Stimulated activated CD4-positive, alpha-beta T cell treated with anti-CD3 and anti-CD28 coated beads, Interleukin-12 subunit alpha, Interleukin-12 subunit beta, amount 100 ng/mL, for 48 hours (primary cell): ENCODE measurements at regions not wholly inside any gene's neighbourhood (a gene's known extent, or its start where the extent isn't known, plus 50 kb on each side); places are given as distances from the start of the nearest gene placed in this dataset.
"Not testable (repeated sequence)": the region's sequence is repeated elsewhere in the genome, so short reads cannot be mapped to it uniquely, and the experiment has no call there.

Experiments
- DNase-seq, 3 donors: peaks; one replicate each; pipeline ENCODE4 v3.0.0-alpha.2; 2020; ENCODE audit warnings: low read depth in 2 of 3, low spot score in 1 of 3

GRCh38 chr15:66960519-66960918, 104.9 kb upstream of the SMAD3 start:
- DNase-seq, result no peak

- DNase-seq, result no peak
Observed at GRCh38 chr15:66961407-66961884, 104.0 kb upstream of the SMAD3 start.

DNA sequence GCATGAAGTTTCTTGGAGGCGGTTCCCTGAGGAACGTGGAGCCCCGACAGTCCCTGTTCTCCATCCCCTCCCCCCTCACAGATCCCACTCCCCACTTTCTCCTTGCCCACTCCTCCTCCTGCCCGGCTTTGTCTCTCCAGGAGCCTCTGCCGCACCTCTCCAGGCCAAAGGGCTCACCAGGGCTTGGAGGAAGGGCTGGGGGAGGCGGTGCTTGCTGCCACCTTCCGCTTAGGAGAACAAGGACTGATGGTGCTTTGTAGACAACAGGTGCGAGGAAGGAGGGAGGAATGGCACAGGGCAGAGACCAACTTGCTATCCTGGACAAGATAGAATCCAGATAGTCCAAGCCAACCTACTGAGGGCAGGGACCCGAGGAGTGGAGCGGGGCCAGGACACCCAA, 103.5 kb upstream of the SMAD3 start:
- DNase-seq, result no peak

GRCh38 chr15:66962522-66962921, 102.9 kb upstream of the SMAD3 start:
- DNase-seq, result no peak

- DNase-seq, result no peak
Observed at GRCh38 chr15:66963084-66963483, 102.3 kb upstream of the SMAD3 start.

GRCh38 chr15:66963710-66964109, 101.7 kb upstream of the SMAD3 start:
- DNase-seq, result no peak

DNA sequence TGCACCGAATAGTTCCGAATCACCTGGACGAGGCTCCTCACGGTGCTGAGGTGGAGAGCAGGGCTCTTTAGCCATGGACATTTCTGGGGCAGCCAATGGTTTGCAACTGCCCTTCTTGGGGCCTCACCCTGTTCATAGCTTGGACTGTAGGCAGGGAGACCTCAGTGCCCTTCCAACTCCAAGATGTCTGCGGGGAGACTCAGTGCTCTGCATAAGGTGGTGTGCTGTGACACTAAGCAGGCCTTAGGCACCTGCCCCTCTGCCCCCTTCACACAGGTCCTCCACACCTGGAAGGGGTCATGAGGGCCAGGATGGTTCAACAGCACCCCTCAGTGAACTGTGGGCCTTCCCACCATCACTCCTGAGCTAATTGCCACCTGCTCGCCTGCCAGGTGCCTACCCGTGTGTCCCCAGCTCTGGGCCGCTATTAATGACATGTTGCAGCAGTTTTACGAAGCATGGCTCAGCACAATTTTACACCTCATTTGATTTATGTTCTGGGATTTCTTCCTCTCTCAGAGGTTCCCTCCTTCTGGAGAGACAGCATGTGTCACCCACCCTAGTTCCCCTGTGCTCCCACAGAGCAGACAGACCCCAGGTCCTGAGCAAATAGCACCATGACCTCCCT, 101.2 kb upstream of the SMAD3 start:
- no peak for DNase-seq

DNA sequence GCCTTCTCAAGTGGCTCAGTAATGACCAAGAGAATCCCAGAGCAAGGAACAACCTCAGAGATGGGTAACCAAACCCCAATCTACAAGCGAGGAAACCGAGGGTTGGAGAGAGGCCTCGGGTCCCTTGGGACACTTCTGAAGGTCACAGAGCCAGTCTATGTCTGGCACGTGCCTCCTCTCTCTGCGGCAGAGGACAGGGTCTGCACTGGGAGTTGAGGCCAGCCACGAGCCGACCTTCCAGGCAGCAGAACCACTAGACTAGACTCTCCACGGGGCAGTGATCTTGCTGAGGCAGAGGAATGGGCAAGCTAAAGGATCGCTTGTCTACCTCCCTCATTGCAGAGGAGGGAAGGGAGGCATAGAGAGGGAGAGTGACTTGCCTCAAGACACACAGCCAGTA, 100.6 kb upstream of the SMAD3 start:
- DNase-seq, result no peak

GRCh38 chr15:66965201-66965900, 100.1 kb upstream of the SMAD3 start:
- no peak for DNase-seq

DNA sequence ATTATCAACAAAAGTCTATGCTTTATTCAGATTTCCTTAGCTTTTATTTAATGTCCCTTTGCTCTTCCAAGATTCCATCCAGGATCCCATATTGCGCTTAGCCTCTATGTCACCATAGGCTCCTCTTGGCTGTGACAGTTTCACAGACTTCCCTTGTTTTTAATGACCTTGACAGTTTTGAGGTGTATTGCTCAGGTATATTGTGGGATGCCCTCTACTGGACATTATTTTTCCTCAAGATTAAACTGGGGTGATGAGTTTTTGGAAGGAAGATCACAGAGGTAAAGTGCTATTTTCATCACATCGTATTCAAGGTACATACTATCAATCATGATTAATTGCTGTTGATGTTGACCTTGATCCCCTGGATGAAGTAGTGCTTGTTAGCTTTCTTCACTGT, 99.1 kb upstream of the SMAD3 start:
- DNase-seq, result no peak

DNA sequence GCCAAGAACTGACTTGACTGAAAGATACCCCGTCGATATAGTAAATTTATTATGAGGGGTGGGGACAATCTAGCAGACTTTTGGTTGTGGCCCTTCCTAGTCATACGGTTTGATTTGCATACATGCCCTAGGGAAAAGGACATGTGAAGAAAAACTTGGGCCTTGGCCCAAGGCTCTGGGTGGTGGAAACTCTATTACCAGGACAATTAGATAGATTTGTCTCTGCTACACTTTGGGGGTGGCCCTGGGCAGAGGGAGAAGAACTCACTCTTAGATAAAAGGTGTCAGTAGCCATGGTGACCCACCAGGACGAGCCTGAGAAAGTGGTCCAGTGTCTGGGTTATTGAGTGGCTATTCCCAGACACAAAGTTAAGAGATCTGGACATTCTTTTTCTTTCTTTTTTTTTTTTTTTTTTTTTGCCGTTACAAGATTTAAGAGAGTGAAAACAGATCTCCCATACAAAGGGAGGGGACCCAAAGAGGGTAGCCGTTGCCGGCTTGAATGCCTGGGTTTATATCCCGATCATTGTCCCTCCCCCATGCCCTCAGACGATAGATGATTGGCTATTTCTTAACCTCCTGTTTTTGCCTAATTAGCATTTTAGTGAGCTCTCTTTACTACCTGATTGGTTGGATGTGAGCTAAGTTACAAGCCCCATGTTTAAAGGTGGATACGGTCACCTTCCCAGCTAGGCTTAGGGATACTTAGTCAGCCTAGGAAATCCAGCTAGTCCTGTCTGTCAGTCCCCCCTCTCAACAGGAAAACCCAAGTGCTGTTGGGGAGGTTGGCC, 96.4 kb upstream of the SMAD3 start:
- DNase-seq, result no peak

- DNase-seq, result not testable (repeated sequence)
Observed at GRCh38 chr15:66974131-66974530, 91.3 kb upstream of the SMAD3 start.

DNA sequence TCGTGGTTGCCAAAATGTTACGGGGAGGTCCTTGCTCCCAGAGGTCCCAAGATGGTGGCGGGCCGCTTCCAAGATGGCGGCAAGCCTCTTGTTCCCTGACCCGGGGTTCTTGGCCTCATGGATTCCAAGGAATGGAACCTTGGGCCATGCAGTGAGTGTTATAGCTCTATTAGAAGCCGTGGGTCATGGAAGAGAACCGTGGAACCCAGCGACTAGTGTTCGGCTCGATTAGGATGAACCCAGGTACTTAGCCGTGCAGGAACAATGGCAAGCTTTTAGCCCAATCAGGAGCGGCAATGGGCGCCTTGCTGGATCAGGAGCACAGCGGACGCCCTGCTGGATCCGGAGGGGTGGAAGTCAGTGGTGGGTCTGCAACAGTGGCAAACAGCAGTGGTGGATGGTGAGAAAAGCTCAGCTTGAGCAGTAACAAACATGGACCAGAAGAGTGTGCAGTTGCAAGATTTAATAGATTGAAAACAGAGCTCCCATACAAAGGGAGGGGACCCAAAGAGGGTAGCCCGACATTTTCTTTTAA, 89.2 kb upstream of the SMAD3 start:
- DNase-seq, result not testable (repeated sequence)

GRCh38 chr15:66980326-66980725, 85.1 kb upstream of the SMAD3 start:
- not testable (repeated sequence) for DNase-seq

- no peak for DNase-seq
Observed at GRCh38 chr15:66981771-66982170, 83.6 kb upstream of the SMAD3 start.

DNA sequence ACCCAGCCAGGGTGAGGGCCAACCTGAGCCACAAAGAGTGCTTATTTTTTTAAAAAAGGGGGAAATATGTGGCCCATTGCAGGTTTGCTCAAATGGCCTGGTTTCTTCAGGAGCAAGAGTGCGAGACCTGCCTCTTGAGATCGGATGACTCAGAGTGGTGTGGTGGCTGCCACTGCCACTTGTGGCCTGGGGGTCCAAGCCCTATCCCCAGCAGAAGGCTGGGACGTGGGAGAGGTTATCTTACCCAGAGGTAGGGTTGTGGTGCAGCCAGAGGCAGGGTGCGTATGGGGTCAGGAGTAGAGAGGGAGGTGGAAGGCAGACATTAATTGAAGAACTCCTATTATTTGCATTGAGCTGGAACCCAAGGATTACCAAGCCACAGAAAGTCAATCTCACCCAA, 83.2 kb upstream of the SMAD3 start:
- no peak for DNase-seq

DNA sequence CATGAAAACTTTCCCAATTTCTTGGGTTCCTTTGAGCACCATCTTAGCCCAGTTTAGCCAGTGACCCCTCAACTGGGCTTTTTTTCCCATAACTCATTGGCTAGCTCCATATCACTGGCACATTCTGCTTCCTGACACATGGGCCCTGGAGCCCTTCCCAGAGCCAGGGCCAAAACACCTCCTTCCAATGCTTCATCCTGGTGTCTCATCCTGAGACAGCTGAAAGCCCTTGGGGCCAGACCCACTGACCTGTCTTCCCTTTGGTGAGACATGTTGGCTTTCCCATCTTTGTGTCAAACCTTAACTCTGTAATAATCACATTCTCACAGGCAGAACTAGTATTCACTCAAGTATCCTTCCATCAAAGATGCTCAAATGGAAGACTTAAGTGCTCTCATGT, 82.6 kb upstream of the SMAD3 start:
- DNase-seq, result no peak

DNA sequence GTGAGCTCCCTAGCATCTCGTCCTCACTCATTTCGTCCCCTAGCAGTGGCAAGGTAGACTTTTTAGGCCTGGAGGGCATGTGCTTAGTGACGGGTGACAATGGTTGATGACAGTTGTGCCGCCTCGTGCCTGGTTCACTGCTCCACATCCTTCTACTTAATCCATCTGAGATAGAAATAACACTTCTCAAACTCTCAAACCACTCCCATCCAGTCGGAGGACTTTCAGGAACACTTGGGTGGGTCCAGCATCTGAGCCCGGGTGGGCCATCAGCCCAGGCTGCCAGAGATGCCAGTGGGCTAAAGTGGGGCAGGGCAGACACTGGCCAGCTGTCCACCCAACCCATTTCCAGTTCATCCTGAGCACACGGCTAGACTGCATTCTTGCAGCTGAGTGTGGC, 79.7 kb upstream of the SMAD3 start:
- DNase-seq, result no peak

- no peak for DNase-seq
Observed at GRCh38 chr15:66986951-66987350, 78.5 kb upstream of the SMAD3 start.

GRCh38 chr15:66993090-66993489, 72.3 kb upstream of the SMAD3 start:
- no peak for DNase-seq

DNA sequence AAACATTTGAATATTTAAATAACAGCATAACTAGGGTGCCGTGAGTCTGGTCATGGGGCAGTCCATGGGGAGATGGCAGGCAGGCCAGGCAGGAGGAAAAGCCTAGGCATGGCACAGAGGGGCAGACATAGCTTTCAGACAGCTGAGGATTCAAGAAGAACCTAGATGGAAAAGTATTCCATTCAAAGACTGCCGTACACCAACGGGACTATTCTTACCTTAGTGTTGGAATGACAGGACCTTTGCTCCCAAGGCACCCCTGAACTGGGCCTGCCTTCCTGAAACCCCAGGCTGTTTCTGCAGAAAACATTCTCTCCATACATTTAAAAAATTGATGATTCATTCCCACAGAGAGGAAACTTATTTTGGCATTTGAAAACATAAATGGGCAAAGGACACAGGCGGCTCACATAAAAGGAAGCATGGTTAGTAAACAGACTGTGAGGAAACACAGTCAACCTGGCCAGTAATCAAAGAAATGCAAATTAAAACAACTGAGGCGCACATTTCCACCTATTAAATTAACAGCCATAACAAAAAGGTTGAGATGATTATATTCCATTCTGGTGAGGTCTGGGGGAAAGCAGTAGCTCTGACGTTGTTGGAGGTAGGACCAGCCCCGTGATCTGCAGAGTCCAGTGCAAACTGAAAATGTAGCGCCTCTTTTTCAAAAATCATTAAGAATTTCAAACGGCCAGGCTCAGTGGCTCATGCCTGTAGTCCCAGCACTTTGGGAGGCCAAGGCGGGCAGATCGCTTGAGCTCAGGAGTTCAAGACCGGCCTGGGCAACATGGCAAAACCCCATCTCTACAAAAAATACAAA, 71.3 kb upstream of the SMAD3 start:
- no peak for DNase-seq
